HepG2 (cell line): ENCODE measurements at regions not wholly inside any gene's neighbourhood (a gene's known extent, or its start where the extent isn't known, plus 50 kb on each side); places are given as distances from the start of the nearest gene placed in this dataset.

Source experiments
- ATAC-seq: fragments of 200-7000 bp; cut with Tn5 transposase; 3 replicates; pipeline ENCODE4 v1.9.1; 2020; ENCODE audit warnings: mild to moderate bottlenecking, moderate library complexity
- BruUV-seq: library from RNA; stranded (reverse); fragments of 400-500 nt; replicated peaks from 2 replicates; lab custom pipeline; 2021; lab: Mats Ljungman, UMichigan
- CTCF ChIA-PET: fragments of 300-600 bp; formaldehyde crosslinking; extraction: SDS; loops from one replicate; lab custom pipeline; 2021; ENCODE audit warnings: low total read pairs, inconsistent platforms, low intra/inter-chr PET ratio; lab: Yijun Ruan, JAX
- POLR2A ChIA-PET: fragments of 350-600 bp; sonication (Branson Sonifier 250); formaldehyde crosslinking; loops from one replicate; lab custom pipeline; 2020; ENCODE audit warnings: antibody characterized with exemption, inconsistent platforms; lab: Yijun Ruan, JAX
- DNase-seq: peaks from one replicate; pipeline ENCODE4 v3.0.0-alpha.2; 2015; ENCODE audit warnings: low spot score
- FAIRE-seq: peaks from 3 replicates; lab custom pipeline; 2011; peaks lifted over from hg19 to GRCh38; lab: Jason Lieb, UNC
- H2AFZ ChIP-seq: one replicate; pipeline ENCODE4 v1.6.1; 2011; ENCODE audit warnings: low read length, inconsistent platforms
- H3K27ac ChIP-seq: fragments of 300-600 bp; 3 replicates; pipeline ENCODE4 v1.8.0; 2011; ENCODE audit warnings: mixed run types, mild to moderate bottlenecking, mixed read lengths, low read length, inconsistent platforms; ENCODE audit not compliant: insufficient read depth; ENCODE audit errors: extremely low read length
- H3K27me3 ChIP-seq, 2 experiments: fragments of 200-600 bp in 1 of 2; 2 replicates in 1 of 2; 3 replicates in 1 of 2; pipeline versions ENCODE4 v1.6.0 to v1.8.0; 2011; ENCODE audit warnings: low read length in 2 of 2, mild to moderate bottlenecking in 2 of 2, moderate library complexity in 2 of 2, inconsistent platforms in 1 of 2; ENCODE audit not compliant: insufficient read depth in 2 of 2, control insufficient read depth in 1 of 2
- H3K36me3 ChIP-seq, 2 experiments: fragments of 200-600 bp in 1 of 2; replicated peaks in 1 of 2; 2 replicates in 1 of 2; 3 replicates in 1 of 2; pipeline versions ENCODE4 v1.5.1 to v1.8.0; 2011; ENCODE audit warnings: low read length in 2 of 2, inconsistent platforms in 1 of 2; ENCODE audit not compliant: insufficient read depth in 2 of 2, control insufficient read depth in 1 of 2
- H3K4me1 ChIP-seq: 2 replicates; pipeline ENCODE4 v1.5.1; 2012; ENCODE audit warnings: low read length, inconsistent platforms; ENCODE audit not compliant: insufficient read depth
- H3K4me2 ChIP-seq: 2 replicates; pipeline ENCODE4 v1.6.0; 2011; ENCODE audit warnings: low read depth, low read length, inconsistent platforms
- H3K4me3 ChIP-seq, 3 experiments: fragments of 200-600 bp in 1 of 3; sonication (generic), shearing (Covaris generic) in 1 of 3; replicated peaks in 1 of 3; 2 replicates each; pipeline ENCODE4 v1.5.1; 2011 to 2016; ENCODE audit warnings: low read length in 3 of 3, inconsistent platforms in 2 of 3, low read depth in 2 of 3, mild to moderate bottlenecking in 2 of 3, control low read depth in 1 of 3, mixed read lengths in 1 of 3; ENCODE audit not compliant: insufficient read depth in 1 of 3
- H3K79me2 ChIP-seq: one replicate; pipeline ENCODE4 v1.6.1; 2011; ENCODE audit warnings: low read length, inconsistent platforms; ENCODE audit not compliant: insufficient read depth
- H3K9ac ChIP-seq: 2 replicates; pipeline ENCODE4 v1.6.0; 2011; ENCODE audit warnings: mild to moderate bottlenecking, low read depth, low read length, inconsistent platforms; ENCODE audit not compliant: insufficient read depth
- H3K9me3 ChIP-seq: 2 replicates; pipeline ENCODE4 v1.5.1; 2012; ENCODE audit warnings: mild to moderate bottlenecking, low read length
- H4K20me1 ChIP-seq: 2 replicates; pipeline ENCODE4 v1.6.0; 2011; ENCODE audit warnings: inconsistent platforms, mild to moderate bottlenecking, low read length, moderate library complexity; ENCODE audit not compliant: insufficient read depth
- CBX2 ChIP-seq, 2 experiments: fragments of 200-600 bp in 1 of 2; sonication (generic); formaldehyde crosslinking in 1 of 2; IDR thresholded peaks; 2 replicates each; pipeline versions ENCODE4 v1.7.0 to v1.8.1; 2018 to 2022; ENCODE audit warnings: low read depth in 2 of 2, low read length in 1 of 2, mild to moderate bottlenecking in 1 of 2, missing genetic modification reagents in 1 of 2
- GATAD2A ChIP-seq: IDR thresholded peaks from 2 replicates; pipeline ENCODE4 v1.6.1; 2016
- HOXA7 ChIP-seq: sonication (generic); formaldehyde crosslinking; IDR thresholded peaks from 2 replicates; pipeline ENCODE4 v1.8.1; 2022; ENCODE audit warnings: mild to moderate bottlenecking, missing genetic modification reagents, moderate library complexity
- KDM3A ChIP-seq: IDR thresholded peaks from 2 replicates; pipeline ENCODE4 v1.6.1; 2018; ENCODE audit warnings: low read depth, missing compliant biosample characterization
- NFIC ChIP-seq: IDR thresholded peaks from 2 replicates; pipeline ENCODE4 v1.6.1; 2012; ENCODE audit warnings: mild to moderate bottlenecking, low read length, inconsistent platforms
- RELA ChIP-seq: sonication (generic); formaldehyde crosslinking; IDR thresholded peaks from 2 replicates; pipeline ENCODE4 v1.4.0; 2020; ENCODE audit warnings: missing genetic modification reagents
- RXRA ChIP-seq: sonication (generic); formaldehyde crosslinking; IDR thresholded peaks from 2 replicates; pipeline ENCODE4 v1.5.1; 2020; ENCODE audit warnings: missing genetic modification reagents
- ZFP36L1 ChIP-seq: sonication (generic); formaldehyde crosslinking; IDR thresholded peaks from 2 replicates; pipeline ENCODE4 v1.8.0; 2022; ENCODE audit warnings: mild to moderate bottlenecking, missing genetic modification reagents, moderate library complexity
- ZFY ChIP-seq: sonication (generic); formaldehyde crosslinking; IDR thresholded peaks from 2 replicates; pipeline ENCODE4 v1.4.0; 2020; ENCODE audit warnings: missing genetic modification reagents
- ZNF136 ChIP-seq: sonication (generic); formaldehyde crosslinking; IDR thresholded peaks from 2 replicates; pipeline ENCODE4 v1.8.1; 2022; ENCODE audit warnings: low read depth, mild to moderate bottlenecking, moderate library complexity, missing genetic modification reagents
- ZNF264 ChIP-seq: sonication (generic); formaldehyde crosslinking; IDR thresholded peaks from 2 replicates; pipeline ENCODE4 v1.4.0; 2020; ENCODE audit warnings: missing genetic modification reagents
- ZNF552 ChIP-seq: sonication (generic); formaldehyde crosslinking; IDR thresholded peaks from 2 replicates; pipeline ENCODE4 v1.9.0; 2022; ENCODE audit warnings: missing genetic modification reagents, mild to moderate bottlenecking, borderline replicate concordance
- ZNF652 ChIP-seq: IDR thresholded peaks from 2 replicates; pipeline ENCODE4 v1.6.1; 2016; ENCODE audit warnings: low read depth, borderline replicate concordance
- WGBS: methylation state at CpG from one replicate; pipeline ENCODE4 v1.1.6; 2017; ENCODE audit warnings: low lambda C conversion rate; 5-methylcytosine and 5-hydroxymethylcytosine counted together
- in situ Hi-C: cut with HindIII; loops from 2 replicates; pipeline ENCODE4 v1.10.0; 2017; ENCODE audit warnings: low pct_unique_long_range_greater_than_20kb; ENCODE audit not compliant: extremely low pct_ligation_motif_present
- intact Hi-C: fragments of 100-400 bp; cut with micrococcal nuclease; formaldehyde crosslinking; loops from one replicate; pipeline ENCODE4 v1.10.0; 2022; ENCODE audit not compliant: unreplicated experiment
- TF ChIP-seq, protein P1 (sequence below): sonication (generic); formaldehyde crosslinking; conservative IDR thresholded peaks from 2 replicates; pipeline ENCODE4 v1.4.0; 2020; ENCODE audit warnings: mild to moderate bottlenecking, missing genetic modification reagents, moderate library complexity
- TF ChIP-seq, protein P2 (sequence below): sonication (generic); IDR thresholded peaks from 2 replicates; pipeline ENCODE4 v1.6.1; 2016; ENCODE audit warnings: low read depth, borderline replicate concordance
- TF ChIP-seq, protein P3 (sequence below): sonication (generic); formaldehyde crosslinking; IDR thresholded peaks from 2 replicates; pipeline ENCODE4 v1.4.0; 2020; ENCODE audit warnings: missing genetic modification reagents
- TF ChIP-seq, protein P4 (sequence below): sonication (generic); formaldehyde crosslinking; IDR thresholded peaks from 2 replicates; pipeline ENCODE4 v1.5.0; 2020; ENCODE audit warnings: mild to moderate bottlenecking, missing genetic modification reagents

DNA sequence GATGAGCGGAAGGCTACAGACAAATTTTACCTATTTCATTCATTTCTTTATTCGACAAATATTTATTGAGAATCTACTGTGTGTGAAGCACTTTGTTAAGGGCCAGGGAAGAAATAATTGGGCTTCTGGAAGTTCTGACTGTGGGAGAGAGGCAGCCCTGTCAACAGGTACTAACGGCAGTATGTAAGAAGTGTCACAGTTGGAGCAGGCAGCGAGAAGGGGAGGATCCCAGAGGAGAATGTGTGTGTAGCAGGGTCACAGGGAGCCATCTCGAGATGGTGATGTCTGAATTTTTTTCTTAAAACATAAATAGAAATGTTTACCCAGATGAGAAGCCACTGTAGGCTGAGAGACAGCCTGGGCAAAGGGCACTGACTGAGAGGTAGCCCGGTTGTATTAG is 163.3 kb upstream of the SLC38A2 start (continued):
- TF ChIP-seq, protein P1, sequence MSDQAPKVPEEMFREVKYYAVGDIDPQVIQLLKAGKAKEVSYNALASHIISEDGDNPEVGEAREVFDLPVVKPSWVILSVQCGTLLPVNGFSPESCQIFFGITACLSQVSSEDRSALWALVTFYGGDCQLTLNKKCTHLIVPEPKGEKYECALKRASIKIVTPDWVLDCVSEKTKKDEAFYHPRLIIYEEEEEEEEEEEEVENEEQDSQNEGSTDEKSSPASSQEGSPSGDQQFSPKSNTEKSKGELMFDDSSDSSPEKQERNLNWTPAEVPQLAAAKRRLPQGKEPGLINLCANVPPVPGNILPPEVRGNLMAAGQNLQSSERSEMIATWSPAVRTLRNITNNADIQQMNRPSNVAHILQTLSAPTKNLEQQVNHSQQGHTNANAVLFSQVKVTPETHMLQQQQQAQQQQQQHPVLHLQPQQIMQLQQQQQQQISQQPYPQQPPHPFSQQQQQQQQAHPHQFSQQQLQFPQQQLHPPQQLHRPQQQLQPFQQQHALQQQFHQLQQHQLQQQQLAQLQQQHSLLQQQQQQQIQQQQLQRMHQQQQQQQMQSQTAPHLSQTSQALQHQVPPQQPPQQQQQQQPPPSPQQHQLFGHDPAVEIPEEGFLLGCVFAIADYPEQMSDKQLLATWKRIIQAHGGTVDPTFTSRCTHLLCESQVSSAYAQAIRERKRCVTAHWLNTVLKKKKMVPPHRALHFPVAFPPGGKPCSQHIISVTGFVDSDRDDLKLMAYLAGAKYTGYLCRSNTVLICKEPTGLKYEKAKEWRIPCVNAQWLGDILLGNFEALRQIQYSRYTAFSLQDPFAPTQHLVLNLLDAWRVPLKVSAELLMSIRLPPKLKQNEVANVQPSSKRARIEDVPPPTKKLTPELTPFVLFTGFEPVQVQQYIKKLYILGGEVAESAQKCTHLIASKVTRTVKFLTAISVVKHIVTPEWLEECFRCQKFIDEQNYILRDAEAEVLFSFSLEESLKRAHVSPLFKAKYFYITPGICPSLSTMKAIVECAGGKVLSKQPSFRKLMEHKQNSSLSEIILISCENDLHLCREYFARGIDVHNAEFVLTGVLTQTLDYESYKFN (CRISPR knock-in tag) = 0 out of 2 replicates have a peak, but pooled peaks have one; percentile 16
- TF ChIP-seq ZNF652 (no peak), GATAD2A (0 out of 2 replicates have a peak, but pooled peaks have one; percentile 24), ZNF552 (CRISPR knock-in tag) (no peak)
- TF ChIP-seq, protein P2, sequence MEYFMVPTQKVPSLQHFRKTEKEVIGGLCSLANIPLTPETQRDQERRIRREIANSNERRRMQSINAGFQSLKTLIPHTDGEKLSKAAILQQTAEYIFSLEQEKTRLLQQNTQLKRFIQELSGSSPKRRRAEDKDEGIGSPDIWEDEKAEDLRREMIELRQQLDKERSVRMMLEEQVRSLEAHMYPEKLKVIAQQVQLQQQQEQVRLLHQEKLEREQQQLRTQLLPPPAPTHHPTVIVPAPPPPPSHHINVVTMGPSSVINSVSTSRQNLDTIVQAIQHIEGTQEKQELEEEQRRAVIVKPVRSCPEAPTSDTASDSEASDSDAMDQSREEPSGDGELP = no peak
- TF ChIP-seq, protein P3, sequence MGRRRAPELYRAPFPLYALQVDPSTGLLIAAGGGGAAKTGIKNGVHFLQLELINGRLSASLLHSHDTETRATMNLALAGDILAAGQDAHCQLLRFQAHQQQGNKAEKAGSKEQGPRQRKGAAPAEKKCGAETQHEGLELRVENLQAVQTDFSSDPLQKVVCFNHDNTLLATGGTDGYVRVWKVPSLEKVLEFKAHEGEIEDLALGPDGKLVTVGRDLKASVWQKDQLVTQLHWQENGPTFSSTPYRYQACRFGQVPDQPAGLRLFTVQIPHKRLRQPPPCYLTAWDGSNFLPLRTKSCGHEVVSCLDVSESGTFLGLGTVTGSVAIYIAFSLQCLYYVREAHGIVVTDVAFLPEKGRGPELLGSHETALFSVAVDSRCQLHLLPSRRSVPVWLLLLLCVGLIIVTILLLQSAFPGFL (CRISPR knock-in tag) = no peak

DNA sequence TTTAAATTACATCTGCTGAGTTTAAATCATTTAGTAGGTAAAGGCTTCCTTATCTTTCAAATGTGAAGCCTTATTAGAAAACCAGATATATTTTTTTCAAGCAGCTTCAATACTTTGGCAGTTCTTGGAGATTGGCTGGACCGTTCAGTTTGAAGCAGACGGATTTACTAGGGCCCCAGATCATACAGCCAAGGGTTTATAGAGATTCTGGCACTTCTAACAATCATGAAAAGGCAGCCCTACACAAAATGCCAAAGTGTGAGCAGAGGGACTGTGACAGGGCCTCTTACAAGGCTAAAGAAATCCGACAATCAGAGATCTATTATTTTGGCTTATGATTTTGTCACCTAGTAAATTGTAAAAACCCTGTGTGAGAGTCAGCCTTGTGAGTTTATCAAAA is 162.8 kb upstream of the SLC38A2 start:
- POLR2A ChIA-PET = interaction anchor here (1.7 kb wide), 1 partner anchor 12 kb away, joined by 6 read pairs; no protein-coding TSS in a partner anchor
- H3K79me2 ChIP-seq = no peaks in the 10 kb centered on the region
- CTCF ChIA-PET = no interaction called here
- WGBS = 92% methylated on average over 3 of the region's 3 CpGs
- in situ Hi-C loops = no loop called here
- ATAC-seq (no peak), DNase-seq (no peak), FAIRE-seq (no peak)
- no peaks in the 10 kb centered on the region for H3K27me3 ChIP-seq
- no TSS peak for BruUV-seq
- no peak overlapping the region for H3K9ac ChIP-seq
- H3K4me3 ChIP-seq = no peak overlapping the region
- H3K9me3 ChIP-seq = no peaks in the 10 kb centered on the region
- intact Hi-C loops = no loop called here
- H3K27ac ChIP-seq = no peak overlapping the region
- H3K36me3 ChIP-seq = no peaks in the 10 kb centered on the region
- H3K4me1 ChIP-seq = peaks cover 70% of the 10 kb centered on the region
- H2AFZ ChIP-seq = no peak overlapping the region
- H3K4me2 ChIP-seq = 0 out of 2 replicates have a peak overlapping the region, but pooled peaks have one; percentile 31
- H4K20me1 ChIP-seq = no peaks in the 10 kb centered on the region
- TF ChIP-seq RELA (CRISPR knock-in tag) (no peak), ZNF264 (CRISPR knock-in tag) (no peak), ZNF136 (CRISPR knock-in tag) (no peak), HOXA7 (no peak), ZFY (CRISPR knock-in tag) (no peak), CBX2 (IDR thresholded peaks at IDR 0.05; ENCODE audit: low read depth, low read length) (no peak), CBX2 (CRISPR knock-in tag; IDR thresholded peaks at IDR 0.05; ENCODE audit: low read depth) (no peak), ZFP36L1 (CRISPR knock-in tag) (no peak), KDM3A (no peak), NFIC (no peak), RXRA (CRISPR knock-in tag) (no peak)
- TF ChIP-seq, protein P4, sequence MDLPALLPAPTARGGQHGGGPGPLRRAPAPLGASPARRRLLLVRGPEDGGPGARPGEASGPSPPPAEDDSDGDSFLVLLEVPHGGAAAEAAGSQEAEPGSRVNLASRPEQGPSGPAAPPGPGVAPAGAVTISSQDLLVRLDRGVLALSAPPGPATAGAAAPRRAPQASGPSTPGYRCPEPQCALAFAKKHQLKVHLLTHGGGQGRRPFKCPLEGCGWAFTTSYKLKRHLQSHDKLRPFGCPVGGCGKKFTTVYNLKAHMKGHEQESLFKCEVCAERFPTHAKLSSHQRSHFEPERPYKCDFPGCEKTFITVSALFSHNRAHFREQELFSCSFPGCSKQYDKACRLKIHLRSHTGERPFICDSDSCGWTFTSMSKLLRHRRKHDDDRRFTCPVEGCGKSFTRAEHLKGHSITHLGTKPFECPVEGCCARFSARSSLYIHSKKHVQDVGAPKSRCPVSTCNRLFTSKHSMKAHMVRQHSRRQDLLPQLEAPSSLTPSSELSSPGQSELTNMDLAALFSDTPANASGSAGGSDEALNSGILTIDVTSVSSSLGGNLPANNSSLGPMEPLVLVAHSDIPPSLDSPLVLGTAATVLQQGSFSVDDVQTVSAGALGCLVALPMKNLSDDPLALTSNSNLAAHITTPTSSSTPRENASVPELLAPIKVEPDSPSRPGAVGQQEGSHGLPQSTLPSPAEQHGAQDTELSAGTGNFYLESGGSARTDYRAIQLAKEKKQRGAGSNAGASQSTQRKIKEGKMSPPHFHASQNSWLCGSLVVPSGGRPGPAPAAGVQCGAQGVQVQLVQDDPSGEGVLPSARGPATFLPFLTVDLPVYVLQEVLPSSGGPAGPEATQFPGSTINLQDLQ (CRISPR knock-in tag) = no peak
